Stimulated activated CD4-positive, alpha-beta T cell treated with anti-CD3 and anti-CD28 coated beads, Interleukin-1b, Interleukin-23, amount 100 ng/mL, for 24 hours (primary cell): ENCODE measurements at regions not wholly inside any gene's neighbourhood (a gene's known extent, or its start where the extent isn't known, plus 50 kb on each side); places are given as distances from the start of the nearest gene placed in this dataset.
"Not testable (repeated sequence)": the region's sequence is repeated elsewhere in the genome, so short reads cannot be mapped to it uniquely, and the experiment has no call there.

Experiments used
- DNase-seq, 4 experiments: peaks; one replicate each; pipeline ENCODE4 v3.0.0-alpha.2; 2020; ENCODE audit warnings: low read depth in 4 of 4, low spot score in 1 of 4

DNA sequence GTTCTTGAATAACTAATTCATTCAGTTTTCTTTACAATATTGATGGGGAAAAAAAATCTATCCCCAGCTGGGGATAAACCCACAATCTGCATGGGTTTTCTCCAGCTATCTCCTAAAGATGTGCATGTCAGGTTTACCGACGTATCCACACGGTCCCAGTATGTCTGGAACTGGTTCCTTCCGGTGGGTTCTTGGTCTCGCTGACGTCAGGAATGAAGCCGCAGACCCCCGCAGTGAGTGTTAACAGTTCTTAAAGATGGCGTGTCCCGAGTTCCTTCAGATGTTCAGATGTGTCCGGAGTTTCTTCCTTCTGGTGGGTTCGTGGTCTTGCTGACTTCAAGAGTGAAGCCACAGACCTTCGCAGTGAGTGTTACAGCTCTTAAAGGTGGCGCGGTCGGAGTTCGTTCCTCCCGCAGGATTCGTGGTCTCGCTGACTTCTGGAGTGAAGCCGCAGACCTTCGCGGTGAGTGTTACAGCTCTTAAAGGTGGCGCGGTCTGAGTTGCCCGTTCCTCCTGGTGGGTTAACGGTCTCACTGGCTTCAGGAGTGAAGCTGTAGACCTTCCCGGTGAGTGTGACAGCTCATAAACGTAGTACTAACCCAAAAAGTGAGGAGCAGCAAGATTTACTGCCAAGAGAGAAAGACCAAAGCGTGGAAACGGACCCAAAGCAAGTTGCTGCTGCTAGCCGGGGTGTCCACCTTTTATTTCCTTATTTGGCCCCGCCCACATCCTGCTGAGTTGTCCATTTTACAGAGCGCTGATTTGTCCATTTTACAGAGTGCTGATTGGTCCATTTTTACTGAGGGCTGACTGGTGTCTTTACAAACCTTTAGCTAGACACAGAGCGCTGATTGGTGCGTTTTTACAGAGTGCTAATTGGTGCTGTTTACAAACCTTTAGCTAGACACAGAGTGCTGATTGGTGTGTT is 195.1 kb upstream of the NR2F2 start:
- DNase-seq, result no peak

DNA sequence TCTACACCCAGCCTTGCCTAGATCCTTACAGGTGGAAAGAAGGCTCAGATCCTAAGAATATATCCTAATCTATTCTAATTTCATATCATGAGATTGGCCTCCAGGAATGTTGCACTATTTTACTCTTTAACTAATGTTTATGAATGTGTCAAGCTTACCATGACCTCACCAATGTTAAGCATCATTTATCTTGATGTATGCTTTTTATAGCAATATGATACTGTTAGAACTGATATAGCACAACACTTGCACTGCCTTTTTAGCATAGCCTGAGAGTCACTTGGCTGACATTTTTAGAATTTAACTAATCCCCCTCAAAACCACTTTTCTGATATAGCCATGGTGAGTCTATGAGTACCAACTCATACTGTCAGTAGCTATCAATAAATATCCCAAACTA is 191.5 kb upstream of the NR2F2 start:
- DNase-seq, result no peak

- DNase-seq, result no peak
Measured at GRCh38 chr15:96142498-96142897, 188.0 kb upstream of the NR2F2 start.

GRCh38 chr15:96144734-96145133 is 185.8 kb upstream of the NR2F2 start:
- DNase-seq, result no peak

DNA sequence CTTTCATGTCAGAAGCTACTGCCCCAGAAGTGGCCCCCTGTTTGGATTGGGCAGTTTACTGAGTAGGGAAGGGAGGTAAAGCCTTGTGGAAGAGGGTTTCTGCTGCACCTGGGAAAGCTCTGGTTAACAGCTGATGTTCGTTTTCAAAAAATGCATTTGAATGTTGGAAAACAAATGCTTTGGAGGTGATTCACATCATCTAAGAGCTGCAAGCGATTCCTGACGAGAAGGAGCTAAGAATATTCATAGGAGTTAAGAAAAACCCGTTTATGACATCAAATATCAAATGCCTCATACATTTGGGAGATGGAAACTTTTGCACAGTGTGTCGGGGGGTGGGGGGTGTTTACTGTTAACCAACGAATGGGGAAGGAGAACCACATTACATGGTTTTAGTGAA is 183.8 kb upstream of the NR2F2 start:
- no peak for DNase-seq

DNA sequence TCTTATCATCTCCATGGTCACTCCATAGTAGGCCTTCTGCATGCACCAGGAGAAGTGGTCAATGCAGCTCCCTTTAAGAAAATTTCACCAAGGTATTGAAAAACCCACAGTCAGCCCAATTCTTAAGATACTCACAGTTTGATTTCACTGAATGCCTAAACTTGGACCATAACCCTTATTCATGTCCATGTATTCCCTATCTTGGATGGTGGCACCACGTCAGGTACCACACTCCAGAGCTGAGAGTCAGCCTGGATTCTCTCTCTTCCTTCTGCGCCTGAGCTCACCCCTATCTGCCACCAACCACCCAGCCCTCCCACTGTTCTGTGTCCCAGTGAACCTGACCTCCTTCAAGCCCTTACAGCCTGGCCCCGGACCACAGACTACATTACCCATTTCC is 183.2 kb upstream of the NR2F2 start:
- DNase-seq, result no peak

DNA sequence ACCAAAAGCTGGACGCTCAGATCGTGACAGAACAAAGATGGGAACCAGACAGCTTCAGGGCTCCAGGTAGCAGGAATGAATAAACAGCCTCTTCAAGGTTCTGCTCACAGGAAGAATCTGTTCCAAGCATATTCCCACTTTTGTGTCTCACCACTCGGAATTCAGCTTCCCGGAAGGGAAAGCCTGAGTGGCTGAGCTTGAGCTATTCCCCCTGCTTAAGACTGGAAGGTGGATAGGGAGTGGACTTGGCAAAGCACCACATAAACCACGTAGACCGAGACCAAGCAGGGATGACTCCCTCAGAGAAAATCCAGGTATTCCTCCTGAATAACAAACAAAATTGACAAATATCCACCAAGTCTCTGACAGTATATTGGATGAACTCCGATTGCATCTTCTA is 180.2 kb upstream of the NR2F2 start:
- DNase-seq, result no peak

GRCh38 chr15:96151749-96152148 is 178.8 kb upstream of the NR2F2 start:
- not testable (repeated sequence) for DNase-seq

GRCh38 chr15:96153929-96154328 is 176.6 kb upstream of the NR2F2 start:
- DNase-seq, result no peak

GRCh38 chr15:96158938-96159337 is 171.6 kb upstream of the NR2F2 start:
- DNase-seq, result no peak

DNA sequence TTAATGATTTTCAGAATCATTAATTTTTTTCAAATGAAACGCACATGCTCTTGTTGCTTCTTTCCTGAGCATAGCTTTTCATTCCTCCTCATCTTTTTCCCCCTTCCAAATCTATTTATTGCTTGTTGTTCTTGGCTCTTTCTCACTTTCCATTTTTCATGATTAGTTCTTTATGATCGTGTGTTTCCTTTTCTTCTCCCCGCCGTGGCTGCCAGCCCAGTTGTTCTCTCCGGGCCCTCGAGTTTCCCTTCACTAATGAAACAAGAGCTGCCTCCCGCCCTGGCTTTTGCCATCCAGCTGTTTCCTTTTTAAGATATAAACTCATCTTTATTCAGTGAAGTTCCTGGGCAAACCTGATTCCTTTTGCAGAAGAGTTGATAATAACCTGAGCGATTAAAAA is 170.2 kb upstream of the NR2F2 start:
- no peak for DNase-seq

DNA sequence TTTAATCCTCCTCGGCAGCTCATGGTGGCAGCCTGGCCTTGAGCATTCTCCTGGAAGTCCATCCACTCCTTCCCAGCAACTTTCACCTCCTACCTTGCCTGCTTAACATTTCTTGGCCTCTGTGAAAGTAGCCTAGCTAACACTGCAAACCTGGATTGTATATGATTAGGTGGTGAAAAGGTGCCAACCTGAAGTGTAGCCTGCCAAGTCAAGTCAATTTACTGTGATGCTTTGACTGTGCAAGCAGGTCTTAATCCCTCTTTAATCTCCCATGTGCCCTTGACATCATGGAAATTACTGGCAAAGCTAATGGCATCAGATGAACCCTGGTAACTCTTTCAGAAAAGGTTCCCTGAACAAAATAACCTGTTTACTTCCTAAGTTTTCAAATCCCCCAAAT is 169.7 kb upstream of the NR2F2 start:
- no peak for DNase-seq

- DNase-seq, result no peak
Measured at GRCh38 chr15:96162322-96162721, 168.2 kb upstream of the NR2F2 start.

GRCh38 chr15:96165081-96165480 is 165.4 kb upstream of the NR2F2 start:
- no peak for DNase-seq

- DNase-seq, result no peak
Measured at GRCh38 chr15:96165775-96166174, 164.7 kb upstream of the NR2F2 start.

- no peak for DNase-seq
Measured at GRCh38 chr15:96166223-96167200, 164.0 kb upstream of the NR2F2 start.

- not testable (repeated sequence) for DNase-seq
Measured at GRCh38 chr15:96170616-96170978, 159.9 kb upstream of the NR2F2 start.

- no peak for DNase-seq
Measured at GRCh38 chr15:96170979-96171739, 159.3 kb upstream of the NR2F2 start.

DNA sequence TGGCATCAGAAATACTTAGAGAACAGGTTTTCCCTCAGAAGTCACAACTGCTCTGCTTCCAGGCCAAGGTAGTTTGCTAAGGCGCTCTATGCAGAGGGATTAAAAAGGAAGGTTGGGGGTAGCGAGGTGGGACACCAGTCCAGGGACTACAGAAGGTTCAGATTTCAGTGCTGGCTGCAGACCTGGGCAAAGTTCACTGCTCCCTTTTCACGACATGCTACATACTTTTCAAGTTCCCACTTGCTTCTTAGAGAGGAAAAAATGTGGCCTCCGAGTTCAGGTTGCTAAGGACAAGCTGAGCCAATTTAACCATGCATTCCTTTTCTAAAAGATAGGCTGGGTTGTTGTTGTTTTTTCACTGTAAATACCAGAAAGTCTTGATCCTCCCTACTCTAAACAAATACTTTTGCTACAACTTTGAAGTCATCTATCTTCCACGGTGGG is 158.6 kb upstream of the NR2F2 start:
- DNase-seq, result no peak

DNA sequence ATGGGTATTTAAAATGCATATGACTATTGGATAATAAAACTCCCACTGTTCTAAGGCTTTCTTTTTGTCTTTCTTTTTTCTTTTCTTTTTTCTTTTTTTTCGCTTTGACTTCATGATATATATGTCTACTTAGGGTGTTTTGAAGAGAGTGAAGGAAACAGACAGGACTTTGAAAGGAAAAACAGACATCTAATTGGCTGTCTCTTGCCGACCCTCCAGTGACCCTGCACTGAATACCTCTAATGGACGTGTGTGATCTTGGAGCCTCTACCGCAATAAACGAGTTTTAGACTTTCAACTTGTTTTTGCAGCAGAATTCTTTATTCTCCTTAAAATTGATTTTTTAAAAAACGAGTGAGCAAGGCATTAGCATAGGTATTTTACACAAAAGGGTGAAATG is 158.1 kb upstream of the NR2F2 start:
- no peak for DNase-seq

GRCh38 chr15:96176831-96177230 is 153.7 kb upstream of the NR2F2 start:
- no peak for DNase-seq
